Lower lobe of right lung (tissue), 2 donors: ENCODE measurements at regions not wholly inside any gene's neighbourhood (a gene's known extent, or its start where the extent isn't known, plus 50 kb on each side); places are given as distances from the start of the nearest gene placed in this dataset.

Experiments
- ATAC-seq, 2 donors: fragments of 200-7000 bp; cut with Tn5 transposase; one replicate each; pipeline ENCODE4 v1.9.1; 2020 to 2022; ENCODE audit warnings: mild to moderate bottlenecking in 2 of 2, moderate library complexity in 2 of 2
- DNase-seq: peaks from one replicate; pipeline ENCODE4 v3.0.0-alpha.2; 2020
- H3K27ac ChIP-seq: fragments of 200-600 bp; one replicate; pipeline ENCODE4 v1.8.0; 2022
- H3K27me3 ChIP-seq: fragments of 200-600 bp; one replicate; pipeline ENCODE4 v1.8.0; 2022; ENCODE audit warnings: low read depth
- H3K36me3 ChIP-seq: fragments of 200-600 bp; one replicate; pipeline ENCODE4 v1.8.0; 2022; ENCODE audit warnings: mild to moderate bottlenecking
- H3K4me1 ChIP-seq: fragments of 200-600 bp; one replicate; pipeline ENCODE4 v1.8.0; 2022
- H3K4me3 ChIP-seq: fragments of 200-600 bp; one replicate; pipeline ENCODE4 v1.8.0; 2022; ENCODE audit warnings: mild to moderate bottlenecking
- H3K9me3 ChIP-seq: fragments of 200-600 bp; one replicate; pipeline ENCODE4 v1.8.0; 2022
- CTCF ChIP-seq: fragments of 200-600 bp; IDR thresholded peaks from one replicate; pipeline ENCODE4 v1.8.0; 2022; ENCODE audit warnings: antibody characterized with exemption, mild to moderate bottlenecking
- intact Hi-C: fragments of 100-400 bp; cut with DNase I; formaldehyde crosslinking; loops from one replicate; pipeline ENCODE4 v1.11.0; 2022
- donor health status: DM: no; HTN: yes; CAD: no; lungs with severe emphysema.

- no peak for TF ChIP-seq CTCF
- Histone ChIP-seq H3K4me1 (peaks cover 13% of the 10 kb centered on the region), H3K9me3 (no peaks in the 10 kb centered on the region), H3K27me3 (no peaks in the 10 kb centered on the region), H3K4me3 (no peak overlapping the region), H3K27ac (peak overlapping the region; percentile 61), H3K36me3 (no peaks in the 10 kb centered on the region)
- ATAC-seq: no peak
- no peak for DNase-seq
- intact Hi-C loops: loop anchor here (10.0 kb wide), 1 partner anchor 48 kb away; the partner anchor contains the start of gene ROCK1
Observed at GRCh38 chr18:21162786-21163185, 51.2 kb upstream of the ROCK1 start.

GRCh38 chr18:21163647-21164547, 52.3 kb upstream of the ROCK1 start:
- H3K27me3 ChIP-seq: no peaks in the 10 kb centered on the region
- peak overlapping the region; percentile 61 for H3K27ac ChIP-seq
- DNase-seq (no peak), ATAC-seq (peak; percentile 76 to 90)
- H3K4me3 ChIP-seq: no peak overlapping the region
- no peaks in the 10 kb centered on the region for H3K9me3 ChIP-seq
- TF ChIP-seq CTCF: no peak
- H3K36me3 ChIP-seq: no peaks in the 10 kb centered on the region
- intact Hi-C loops: loop anchor here (10.0 kb wide), 1 partner anchor 49 kb away; the partner anchor contains the start of gene ROCK1
- H3K4me1 ChIP-seq: peaks cover 13% of the 10 kb centered on the region

GRCh38 chr18:21164548-21165095, 53.0 kb upstream of the ROCK1 start:
- Histone ChIP-seq H3K27ac (peak overlapping the region; percentile 61), H3K27me3 (no peaks in the 10 kb centered on the region), H3K4me3 (no peak overlapping the region), H3K9me3 (no peaks in the 10 kb centered on the region), H3K36me3 (no peaks in the 10 kb centered on the region), H3K4me1 (peaks cover 13% of the 10 kb centered on the region)
- DNase-seq (no peak), ATAC-seq (no peak)
- intact Hi-C loops: loop anchor here (10.0 kb wide), 1 partner anchor 50 kb away; the partner anchor contains the start of gene ROCK1
- TF ChIP-seq CTCF: no peak

GRCh38 chr18:21167641-21168377, 56.2 kb upstream of the ROCK1 start:
- Histone ChIP-seq H3K9me3 (no peaks in the 10 kb centered on the region), H3K36me3 (no peaks in the 10 kb centered on the region), H3K4me3 (no peak overlapping the region), H3K27ac (no peak overlapping the region), H3K27me3 (no peaks in the 10 kb centered on the region), H3K4me1 (peaks cover 8% of the 10 kb centered on the region)
- DNase-seq (no peak), ATAC-seq (peak; percentile 87 to 88)
- TF ChIP-seq CTCF: no peak
- intact Hi-C loops: loop anchor here (10.0 kb wide), 1 partner anchor 53 kb away; the partner anchor contains the start of gene ROCK1

- Histone ChIP-seq H3K9me3 (no peaks in the 10 kb centered on the region), H3K4me1 (no peaks in the 10 kb centered on the region), H3K27me3 (no peaks in the 10 kb centered on the region), H3K36me3 (no peaks in the 10 kb centered on the region), H3K4me3 (no peak overlapping the region), H3K27ac (no peak overlapping the region)
- no peak for DNase-seq
- TF ChIP-seq CTCF: no peak
- ATAC-seq: no peak
- intact Hi-C loops: loop anchor here (10.0 kb wide), 1 partner anchor 54 kb away; the partner anchor contains the start of gene ROCK1
Observed at GRCh38 chr18:21168880-21169279, 57.3 kb upstream of the ROCK1 start.
